HepG2 (cell line): ENCODE measurements at regions not wholly inside any gene's neighbourhood (a gene's known extent, or its start where the extent isn't known, plus 50 kb on each side); places are given as distances from the start of the nearest gene placed in this dataset.

ENCODE experiments used
- ATAC-seq: fragments of 200-7000 bp; cut with Tn5 transposase; 3 replicates; pipeline ENCODE4 v1.9.1; 2020; ENCODE audit warnings: mild to moderate bottlenecking, moderate library complexity
- BruUV-seq: library from RNA; stranded (reverse); fragments of 400-500 nt; replicated peaks from 2 replicates; lab custom pipeline; 2021; lab: Mats Ljungman, UMichigan
- CTCF ChIA-PET: fragments of 300-600 bp; formaldehyde crosslinking; extraction: SDS; loops from one replicate; lab custom pipeline; 2021; ENCODE audit warnings: low total read pairs, inconsistent platforms, low intra/inter-chr PET ratio; lab: Yijun Ruan, JAX
- POLR2A ChIA-PET: fragments of 350-600 bp; sonication (Branson Sonifier 250); formaldehyde crosslinking; loops from one replicate; lab custom pipeline; 2020; ENCODE audit warnings: antibody characterized with exemption, inconsistent platforms; lab: Yijun Ruan, JAX
- DNase-seq: peaks from one replicate; pipeline ENCODE4 v3.0.0-alpha.2; 2015; ENCODE audit warnings: low spot score
- FAIRE-seq: peaks from 3 replicates; lab custom pipeline; 2011; peaks lifted over from hg19 to GRCh38; lab: Jason Lieb, UNC
- H2AFZ ChIP-seq: one replicate; pipeline ENCODE4 v1.6.1; 2011; ENCODE audit warnings: low read length, inconsistent platforms
- H3K27ac ChIP-seq: fragments of 300-600 bp; 3 replicates; pipeline ENCODE4 v1.8.0; 2011; ENCODE audit warnings: mixed run types, mild to moderate bottlenecking, mixed read lengths, low read length, inconsistent platforms; ENCODE audit not compliant: insufficient read depth; ENCODE audit errors: extremely low read length
- H3K27me3 ChIP-seq, 2 experiments: fragments of 200-600 bp in 1 of 2; 2 replicates in 1 of 2; 3 replicates in 1 of 2; pipeline versions ENCODE4 v1.6.0 to v1.8.0; 2011; ENCODE audit warnings: low read length in 2 of 2, mild to moderate bottlenecking in 2 of 2, moderate library complexity in 2 of 2, inconsistent platforms in 1 of 2; ENCODE audit not compliant: insufficient read depth in 2 of 2, control insufficient read depth in 1 of 2
- H3K36me3 ChIP-seq, 2 experiments: fragments of 200-600 bp in 1 of 2; replicated peaks in 1 of 2; 2 replicates in 1 of 2; 3 replicates in 1 of 2; pipeline versions ENCODE4 v1.5.1 to v1.8.0; 2011; ENCODE audit warnings: low read length in 2 of 2, inconsistent platforms in 1 of 2; ENCODE audit not compliant: insufficient read depth in 2 of 2, control insufficient read depth in 1 of 2
- H3K4me1 ChIP-seq: 2 replicates; pipeline ENCODE4 v1.5.1; 2012; ENCODE audit warnings: low read length, inconsistent platforms; ENCODE audit not compliant: insufficient read depth
- H3K4me2 ChIP-seq: 2 replicates; pipeline ENCODE4 v1.6.0; 2011; ENCODE audit warnings: low read depth, low read length, inconsistent platforms
- H3K4me3 ChIP-seq, 3 experiments: fragments of 200-600 bp in 1 of 3; sonication (generic), shearing (Covaris generic) in 1 of 3; replicated peaks in 1 of 3; 2 replicates each; pipeline ENCODE4 v1.5.1; 2011 to 2016; ENCODE audit warnings: low read length in 3 of 3, inconsistent platforms in 2 of 3, low read depth in 2 of 3, mild to moderate bottlenecking in 2 of 3, control low read depth in 1 of 3, mixed read lengths in 1 of 3; ENCODE audit not compliant: insufficient read depth in 1 of 3
- H3K79me2 ChIP-seq: one replicate; pipeline ENCODE4 v1.6.1; 2011; ENCODE audit warnings: low read length, inconsistent platforms; ENCODE audit not compliant: insufficient read depth
- H3K9ac ChIP-seq: 2 replicates; pipeline ENCODE4 v1.6.0; 2011; ENCODE audit warnings: mild to moderate bottlenecking, low read depth, low read length, inconsistent platforms; ENCODE audit not compliant: insufficient read depth
- H3K9me3 ChIP-seq: 2 replicates; pipeline ENCODE4 v1.5.1; 2012; ENCODE audit warnings: mild to moderate bottlenecking, low read length
- H4K20me1 ChIP-seq: 2 replicates; pipeline ENCODE4 v1.6.0; 2011; ENCODE audit warnings: inconsistent platforms, mild to moderate bottlenecking, low read length, moderate library complexity; ENCODE audit not compliant: insufficient read depth
- ATF5 ChIP-seq: sonication (generic); formaldehyde crosslinking; IDR thresholded peaks from 2 replicates; pipeline ENCODE4 v1.4.0; 2020; ENCODE audit warnings: mild to moderate bottlenecking, low read depth, missing genetic modification reagents
- CBX1 ChIP-seq: IDR thresholded peaks from one replicate; pipeline ENCODE4 v1.6.1; 2016; ENCODE audit warnings: antibody characterized with exemption, low read depth
- DBP ChIP-seq: sonication (generic); formaldehyde crosslinking; IDR thresholded peaks from 2 replicates; pipeline ENCODE4 v1.4.0; 2020; ENCODE audit warnings: missing genetic modification reagents; ENCODE audit errors: not compliant biosample characterization
- GLMP ChIP-seq: sonication (generic); formaldehyde crosslinking; IDR thresholded peaks from 2 replicates; pipeline ENCODE4 v1.9.0; 2021; ENCODE audit warnings: missing genetic modification reagents, mild to moderate bottlenecking, borderline replicate concordance
- GZF1 ChIP-seq: sonication (generic); formaldehyde crosslinking; IDR thresholded peaks from 2 replicates; pipeline ENCODE4 v1.5.1; 2020; ENCODE audit warnings: mild to moderate bottlenecking, missing genetic modification reagents
- KLF6 ChIP-seq: IDR thresholded peaks from 2 replicates; pipeline ENCODE4 v1.8.0; 2016; ENCODE audit warnings: missing biosample characterization, missing genetic modification reagents
- MLLT10 ChIP-seq: sonication (generic); formaldehyde crosslinking; IDR thresholded peaks from 2 replicates; pipeline ENCODE4 v1.4.0; 2020; ENCODE audit warnings: missing genetic modification reagents
- MYNN ChIP-seq: sonication (generic); formaldehyde crosslinking; IDR thresholded peaks from 2 replicates; pipeline ENCODE4 v1.4.0; 2020; ENCODE audit warnings: mild to moderate bottlenecking, low read depth, missing genetic modification reagents
- NFIC ChIP-seq: IDR thresholded peaks from 2 replicates; pipeline ENCODE4 v1.6.1; 2012; ENCODE audit warnings: mild to moderate bottlenecking, low read length, inconsistent platforms
- RFXAP ChIP-seq: sonication (generic); formaldehyde crosslinking; IDR thresholded peaks from 2 replicates; pipeline ENCODE4 v1.4.0; 2020; ENCODE audit warnings: missing genetic modification reagents, borderline replicate concordance
- ZNF263 ChIP-seq: sonication (generic); formaldehyde crosslinking; IDR thresholded peaks from 2 replicates; pipeline ENCODE4 v1.4.0; 2020; ENCODE audit warnings: missing genetic modification reagents
- ZNF446 ChIP-seq: sonication (generic); formaldehyde crosslinking; IDR thresholded peaks from 2 replicates; pipeline ENCODE4 v1.5.0; 2020; ENCODE audit warnings: mild to moderate bottlenecking, missing genetic modification reagents
- ZNF484 ChIP-seq: sonication (generic); formaldehyde crosslinking; IDR thresholded peaks from 2 replicates; pipeline ENCODE4 v1.5.1; 2020; ENCODE audit warnings: mild to moderate bottlenecking, low read depth, missing genetic modification reagents, borderline replicate concordance
- ZNF782 ChIP-seq: sonication (generic); formaldehyde crosslinking; IDR thresholded peaks from 2 replicates; pipeline ENCODE4 v1.4.0; 2020; ENCODE audit warnings: missing genetic modification reagents, mild to moderate bottlenecking, borderline replicate concordance
- ZNF788 ChIP-seq: sonication (generic); formaldehyde crosslinking; IDR thresholded peaks from 2 replicates; pipeline ENCODE4 v1.5.0; 2020; ENCODE audit warnings: mild to moderate bottlenecking, missing genetic modification reagents, borderline replicate concordance
- ZSCAN22 ChIP-seq: sonication (generic); formaldehyde crosslinking; IDR thresholded peaks from 2 replicates; pipeline ENCODE4 v1.4.0; 2020; ENCODE audit warnings: mild to moderate bottlenecking, missing genetic modification reagents
- WGBS: methylation state at CpG from one replicate; pipeline ENCODE4 v1.1.6; 2017; ENCODE audit warnings: low lambda C conversion rate; 5-methylcytosine and 5-hydroxymethylcytosine counted together
- in situ Hi-C: cut with HindIII; loops from 2 replicates; pipeline ENCODE4 v1.10.0; 2017; ENCODE audit warnings: low pct_unique_long_range_greater_than_20kb; ENCODE audit not compliant: extremely low pct_ligation_motif_present
- intact Hi-C: fragments of 100-400 bp; cut with micrococcal nuclease; formaldehyde crosslinking; loops from one replicate; pipeline ENCODE4 v1.10.0; 2022; ENCODE audit not compliant: unreplicated experiment

GRCh38 chr4:28351826-28352225 lies 1491.2 kb downstream of the STIM2 start (continued):
- no peak for TF ChIP-seq ATF5 (CRISPR knock-in tag)
- TF ChIP-seq ZNF484 = no peak
- no peak for TF ChIP-seq RFXAP
- no peak for TF ChIP-seq CBX1

- H4K20me1 ChIP-seq = no peaks in the 10 kb centered on the region
- in situ Hi-C loops = no loop called here
- ChIA-PET CTCF (no interaction called here), POLR2A (no interaction called here)
- H3K4me1 ChIP-seq = no peaks in the 10 kb centered on the region
- H3K4me2 ChIP-seq = no peak overlapping the region
- ATAC-seq = no peak
- H3K9me3 ChIP-seq = peaks cover 59% of the 10 kb centered on the region
- H3K27me3 ChIP-seq = no peaks in the 10 kb centered on the region
- no peak overlapping the region for H2AFZ ChIP-seq
- no peak overlapping the region for H3K9ac ChIP-seq
- intact Hi-C loops = no loop called here
- no peak overlapping the region for H3K4me3 ChIP-seq
- no peaks in the 10 kb centered on the region for H3K79me2 ChIP-seq
- no peaks in the 10 kb centered on the region for H3K36me3 ChIP-seq
- no peak for TF ChIP-seq GZF1 (CRISPR knock-in tag)
- no peak overlapping the region for H3K27ac ChIP-seq
- no peak for FAIRE-seq
- WGBS = 0% methylated on average over 1 of the region's 1 CpG
- BruUV-seq = no TSS peak
- DNase-seq = no peak
Observed at GRCh38 chr4:28354880-28355656, 1494.4 kb downstream of the STIM2 start.

GRCh38 chr4:28357990-28358389 lies 1497.3 kb downstream of the STIM2 start:
- no peak overlapping the region for H3K27ac ChIP-seq
- no peaks in the 10 kb centered on the region for H4K20me1 ChIP-seq
- no peak overlapping the region for H2AFZ ChIP-seq
- CTCF ChIA-PET = no interaction called here
- no peaks in the 10 kb centered on the region for H3K4me1 ChIP-seq
- no peak overlapping the region for H3K4me3 ChIP-seq
- TF ChIP-seq GLMP (CRISPR knock-in tag) (no peak), KLF6 (CRISPR knock-in tag) (no peak), NFIC (no peak), MYNN (no peak), MLLT10 (no peak), ZNF263 (CRISPR knock-in tag) (no peak), ZNF788 (CRISPR knock-in tag) (no peak), ZNF782 (CRISPR knock-in tag) (no peak), ZNF446 (CRISPR knock-in tag) (no peak), DBP (CRISPR knock-in tag) (no peak), ZSCAN22 (CRISPR knock-in tag) (no peak)
- H3K9ac ChIP-seq = no peak overlapping the region
- WGBS = 15% methylated on average over 4 of the region's 4 CpGs
- BruUV-seq = no TSS peak
- in situ Hi-C loops = no loop called here
- no peaks in the 10 kb centered on the region for H3K36me3 ChIP-seq
- H3K4me2 ChIP-seq = no peak overlapping the region
- peaks cover 59% of the 10 kb centered on the region for H3K9me3 ChIP-seq
- H3K27me3 ChIP-seq = no peaks in the 10 kb centered on the region
- FAIRE-seq = no peak
- intact Hi-C loops = no loop called here
- no peaks in the 10 kb centered on the region for H3K79me2 ChIP-seq
- no peak for DNase-seq
- no peak for ATAC-seq
- POLR2A ChIA-PET = no interaction called here
